Lower leg skin (tissue), 4 donors: ENCODE measurements at regions not wholly inside any gene's neighbourhood (a gene's known extent, or its start where the extent isn't known, plus 50 kb on each side); places are given as distances from the start of the nearest gene placed in this dataset.

Source experiments
- DNase-seq, 2 donors: peaks; one replicate each; pipeline ENCODE4 v3.0.0-alpha.2; 2019; ENCODE audit warnings: low spot score in 2 of 2
- H3K4me3 ChIP-seq: fragments of 200-600 bp; sonication (generic); 2 replicates; pipeline ENCODE4 v1.5.1; 2017; ENCODE audit warnings: mild to moderate bottlenecking, low read depth; ENCODE audit not compliant: poor library complexity, severe bottlenecking
- CTCF ChIP-seq, 3 donors: fragments of 450-650 bp; IDR thresholded peaks; one replicate each; pipeline ENCODE4 v1.5.1; 2016; ENCODE audit warnings: antibody characterized with exemption in 3 of 3, mild to moderate bottlenecking in 3 of 3, moderate library complexity in 2 of 3
- POLR2A ChIP-seq, 2 donors: fragments of 450-650 bp; IDR thresholded peaks; one replicate each; pipeline ENCODE4 v1.6.1; 2016 to 2017; ENCODE audit warnings: antibody characterized with exemption in 2 of 2, mild to moderate bottlenecking in 1 of 2, moderate library complexity in 1 of 2
- WGBS, 2 donors: methylation state at CpG; one replicate each; pipeline ENCODE4 v1.1.5; 2018; 5-methylcytosine and 5-hydroxymethylcytosine counted together
- intact Hi-C: fragments of 100-400 bp; cut with DNase I; formaldehyde crosslinking; loops from one replicate; pipeline ENCODE4 v1.15.0; 2023; ENCODE audit warnings: low total_unique reads

DNA sequence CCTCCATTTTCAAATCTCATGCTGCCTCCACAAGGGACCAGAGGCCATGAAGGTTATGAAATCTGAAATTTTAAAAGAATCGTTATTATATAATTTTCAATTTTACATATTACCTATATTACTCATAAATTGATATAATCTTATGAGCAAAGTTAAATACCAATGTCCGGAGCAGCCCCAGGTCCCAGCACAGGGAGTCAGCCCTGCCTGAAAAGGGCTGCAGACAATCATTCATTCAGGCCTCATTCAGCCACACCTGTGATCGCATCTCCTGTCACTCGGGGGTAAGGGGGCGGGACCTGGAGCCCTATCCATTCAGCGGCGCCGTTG, 172.5 kb downstream of the AHSP start:
- TF ChIP-seq POLR2A (IDR thresholded peaks at IDR 0.05) (no peak), CTCF (IDR thresholded peaks at IDR 0.05) (no peak)
- no peak for DNase-seq
- WGBS, 2 donors, result 11 to 12% methylated on average over 8 of the region's 8 CpGs
- H3K4me3 ChIP-seq, result peak overlapping the region; percentile 71
- intact Hi-C loops, result no loop called here

- DNase-seq, result peak; percentile 69 to 92
- H3K4me3 ChIP-seq, result peak overlapping the region; percentile 71
- intact Hi-C loops, result no loop called here
- 1 to 3% methylated on average over 43 to 56 of the region's 56 CpGs for WGBS, 2 donors
- no peak for TF ChIP-seq POLR2A (IDR thresholded peaks at IDR 0.05)
- no peak for TF ChIP-seq CTCF (IDR thresholded peaks at IDR 0.05)
Measured at GRCh38 chr16:31700530-31701388, 172.8 kb upstream of the ZNF267 start.

GRCh38 chr16:31701734-31702133, 171.9 kb upstream of the ZNF267 start:
- intact Hi-C loops, result no loop called here
- WGBS, 2 donors, result 58 to 59% methylated on average over 3 of the region's 3 CpGs
- H3K4me3 ChIP-seq, result no peak overlapping the region
- no peak for TF ChIP-seq CTCF (IDR thresholded peaks at IDR 0.05)
- TF ChIP-seq POLR2A (IDR thresholded peaks at IDR 0.05), result no peak
- DNase-seq, result no peak

DNA sequence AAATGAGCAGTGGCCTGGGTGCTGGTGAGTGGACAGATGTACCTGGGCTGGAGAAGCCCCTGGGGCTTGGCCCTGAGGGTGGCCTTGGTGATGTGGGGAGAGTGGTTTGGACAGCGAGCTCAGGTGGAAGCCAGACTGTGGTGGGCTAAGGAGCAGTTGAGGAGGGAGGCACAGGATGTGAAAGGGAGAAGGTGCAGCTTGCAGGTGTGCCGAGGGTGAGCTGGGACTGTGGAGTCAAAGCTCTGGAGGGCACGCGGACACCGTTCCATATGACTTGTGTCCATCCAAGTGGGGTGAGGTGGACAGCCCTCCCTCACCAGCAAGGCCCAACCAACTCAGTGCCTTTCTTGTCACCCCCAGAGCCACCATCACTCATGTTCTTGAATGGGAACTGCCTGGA, 170.8 kb upstream of the ZNF267 start:
- DNase-seq, result no peak
- intact Hi-C loops, result no loop called here
- 97 to 98% methylated on average over 5 of the region's 5 CpGs for WGBS, 2 donors
- H3K4me3 ChIP-seq, result no peak overlapping the region
- TF ChIP-seq POLR2A (IDR thresholded peaks at IDR 0.05) (no peak), CTCF (IDR thresholded peaks at IDR 0.05) (no peak)

DNA sequence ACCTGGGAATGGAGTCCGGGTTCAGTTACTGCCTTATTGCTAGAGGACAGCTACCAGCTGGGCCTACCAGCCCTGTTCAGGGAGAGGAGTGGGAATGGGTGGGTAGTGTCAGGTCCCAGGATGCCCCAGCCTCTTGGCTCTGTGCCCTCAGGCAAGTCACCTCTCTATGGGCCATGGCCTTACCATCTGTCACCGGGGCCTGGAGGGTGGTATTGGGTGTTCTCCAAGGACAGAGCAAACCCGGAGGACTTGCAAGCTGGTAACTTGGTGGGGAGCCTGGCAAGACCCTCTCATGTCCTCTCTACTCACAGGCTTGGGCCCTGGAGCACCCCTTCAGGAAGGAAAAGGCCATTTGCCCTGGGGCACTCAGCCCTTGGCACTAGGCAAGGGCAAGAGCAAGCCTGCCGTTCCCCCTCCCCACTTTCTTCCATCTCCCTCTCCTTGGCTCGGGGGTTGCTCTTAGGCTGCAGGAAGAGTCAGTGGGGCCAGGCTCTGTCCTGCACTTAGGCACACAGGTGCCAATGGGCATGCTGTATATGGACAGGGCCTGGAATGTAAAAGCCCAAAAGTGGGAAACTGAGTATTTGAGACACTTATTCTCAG, 170.0 kb upstream of the ZNF267 start:
- H3K4me3 ChIP-seq, result no peak overlapping the region
- intact Hi-C loops, result no loop called here
- no peak for TF ChIP-seq POLR2A (IDR thresholded peaks at IDR 0.05)
- TF ChIP-seq CTCF (IDR thresholded peaks at IDR 0.05), result no peak
- WGBS, 2 donors, result 80 to 96% methylated on average over 5 of the region's 5 CpGs
- DNase-seq, result no peak
